HG02588 (cell line): ENCODE measurements at regions not wholly inside any gene's neighbourhood (a gene's known extent, or its start where the extent isn't known, plus 50 kb on each side); places are given as distances from the start of the nearest gene placed in this dataset.
A peak's percentile ranks its signal among the peaks of the same experiment; 100 is the strongest.

ENCODE experiments used
- ATAC-seq: cut with Tn5 transposase; IDR thresholded peaks from one replicate; pipeline ENCODE4 v1.9.1; 2021; ENCODE audit warnings: mild to moderate bottlenecking, moderate library complexity; ENCODE audit not compliant: unreplicated experiment

GRCh38 chr3:127461286-127461910, 129.1 kb downstream of the TPRA1 start:
- ATAC-seq = no peak

- no peak for ATAC-seq
Measured at GRCh38 chr3:127459891-127460290, 130.6 kb downstream of the TPRA1 start.

- no peak for ATAC-seq
Measured at GRCh38 chr3:127458696-127459604, 131.6 kb downstream of the TPRA1 start.

- no peak for ATAC-seq
Measured at GRCh38 chr3:127457546-127458145, 132.9 kb downstream of the TPRA1 start.

GRCh38 chr3:127457094-127457475, 133.4 kb downstream of the TPRA1 start:
- ATAC-seq = no peak

- ATAC-seq = no peak
Measured at GRCh38 chr3:127456471-127457093, 134.0 kb downstream of the TPRA1 start.

- ATAC-seq = peak; percentile 54
Measured at GRCh38 chr3:127455541-127456450, 134.7 kb downstream of the TPRA1 start.

- no peak for ATAC-seq
Measured at GRCh38 chr3:127454968-127455367, 135.6 kb downstream of the TPRA1 start.

- ATAC-seq = no peak
Measured at GRCh38 chr3:127454051-127454450, 136.5 kb downstream of the TPRA1 start.

GRCh38 chr3:127452321-127452821, 138.2 kb downstream of the TPRA1 start:
- no peak for ATAC-seq

GRCh38 chr3:127451321-127451720, 139.2 kb downstream of the TPRA1 start:
- ATAC-seq = no peak

- ATAC-seq = no peak
Measured at GRCh38 chr3:127450331-127450730, 140.2 kb downstream of the TPRA1 start.

GRCh38 chr3:127449486-127450212, 140.9 kb downstream of the TPRA1 start:
- ATAC-seq = no peak

- no peak for ATAC-seq
Measured at GRCh38 chr3:127448671-127449070, 141.9 kb downstream of the TPRA1 start.

- no peak for ATAC-seq
Measured at GRCh38 chr3:127448161-127448561, 142.4 kb downstream of the TPRA1 start.

GRCh38 chr3:127446756-127447155, 143.8 kb downstream of the TPRA1 start:
- no peak for ATAC-seq

- ATAC-seq = no peak
Measured at GRCh38 chr3:127445581-127446343, 144.8 kb downstream of the TPRA1 start.

- ATAC-seq = no peak
Measured at GRCh38 chr3:127444761-127445160, 145.8 kb downstream of the TPRA1 start.
